ENCODE measurements at regions not wholly inside any gene's neighbourhood (a gene's known extent, or its start where the extent isn't known, plus 50 kb on each side); places are given as distances from the start of the nearest gene placed in this dataset.

GRCh38 chr15:25051399-25052154, 96.8 kb downstream of the SNRPN start:
- DNase-seq, result no peak

- DNase-seq, result no peak
Measured at GRCh38 chr15:25052191-25052999, 97.6 kb downstream of the SNRPN start.

- DNase-seq, result no peak
Measured at GRCh38 chr15:25053000-25053815, 98.4 kb downstream of the SNRPN start.

- no peak for DNase-seq
Measured at GRCh38 chr15:25054329-25054728, 99.5 kb downstream of the SNRPN start.

GRCh38 chr15:25054943-25055342, 100.2 kb downstream of the SNRPN start:
- DNase-seq, result no peak

GRCh38 chr15:25055356-25056068, 100.7 kb downstream of the SNRPN start:
- no peak for DNase-seq

GRCh38 chr15:25056484-25057425, 102.0 kb downstream of the SNRPN start:
- no peak for DNase-seq

- no peak for DNase-seq
Measured at GRCh38 chr15:25057574-25057973, 102.8 kb downstream of the SNRPN start.

- DNase-seq, result no peak
Measured at GRCh38 chr15:25058080-25058785, 103.4 kb downstream of the SNRPN start.

GRCh38 chr15:25059698-25060471, 105.1 kb downstream of the SNRPN start:
- DNase-seq, result no peak

GRCh38 chr15:25060472-25060803, 105.7 kb downstream of the SNRPN start:
- no peak for DNase-seq

GRCh38 chr15:25060996-25061620, 106.3 kb downstream of the SNRPN start:
- no peak for DNase-seq

- no peak for DNase-seq
Measured at GRCh38 chr15:25061808-25062550, 107.2 kb downstream of the SNRPN start.

GRCh38 chr15:25062551-25063430, 108.0 kb downstream of the SNRPN start:
- no peak for DNase-seq

- DNase-seq, result no peak
Measured at GRCh38 chr15:25065286-25065685, 110.5 kb downstream of the SNRPN start.

- DNase-seq, result no peak
Measured at GRCh38 chr15:25065876-25066275, 111.1 kb downstream of the SNRPN start.

GRCh38 chr15:25066708-25067107, 111.9 kb downstream of the SNRPN start:
- no peak for DNase-seq
